Loucy (cell line): ENCODE measurements at regions not wholly inside any gene's neighbourhood (a gene's known extent, or its start where the extent isn't known, plus 50 kb on each side); places are given as distances from the start of the nearest gene placed in this dataset.

Experiments
- EZH2phosphoT487 ChIP-seq: fragments of 200-600 bp; IDR thresholded peaks from 2 replicates; pipeline ENCODE4 v1.6.1; 2018; ENCODE audit warnings: antibody characterized with exemption, mild to moderate bottlenecking, moderate library complexity, borderline replicate concordance
- TF ChIP-seq, protein P1 (sequence below): fragments of 200-600 bp; sonication (generic); conservative IDR thresholded peaks from 2 replicates; pipeline ENCODE4 v1.5.1; 2014; ENCODE audit warnings: mild to moderate bottlenecking, antibody characterized with exemption, low read length

DNA sequence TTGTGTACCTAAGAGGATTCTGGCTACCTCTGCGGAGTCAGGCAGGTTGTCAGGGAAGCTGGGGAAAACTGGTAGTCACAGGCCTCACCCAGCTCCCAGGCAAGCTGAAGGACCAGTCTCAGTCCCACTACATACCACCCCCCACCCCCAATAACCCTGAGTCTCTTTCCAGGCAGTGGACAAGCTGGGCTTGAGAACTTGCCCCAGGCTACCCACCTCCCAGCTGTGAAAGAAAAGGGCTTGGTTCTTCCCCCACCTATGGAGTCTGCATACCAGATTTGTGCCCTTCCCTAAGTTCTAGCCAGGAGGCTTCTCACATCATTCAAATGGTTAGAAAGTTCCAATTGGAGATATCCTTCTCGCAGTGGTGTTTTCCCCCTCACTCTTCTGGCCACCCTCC is 1678.8 kb downstream of the MAT2B start:
- TF ChIP-seq, protein P1, sequence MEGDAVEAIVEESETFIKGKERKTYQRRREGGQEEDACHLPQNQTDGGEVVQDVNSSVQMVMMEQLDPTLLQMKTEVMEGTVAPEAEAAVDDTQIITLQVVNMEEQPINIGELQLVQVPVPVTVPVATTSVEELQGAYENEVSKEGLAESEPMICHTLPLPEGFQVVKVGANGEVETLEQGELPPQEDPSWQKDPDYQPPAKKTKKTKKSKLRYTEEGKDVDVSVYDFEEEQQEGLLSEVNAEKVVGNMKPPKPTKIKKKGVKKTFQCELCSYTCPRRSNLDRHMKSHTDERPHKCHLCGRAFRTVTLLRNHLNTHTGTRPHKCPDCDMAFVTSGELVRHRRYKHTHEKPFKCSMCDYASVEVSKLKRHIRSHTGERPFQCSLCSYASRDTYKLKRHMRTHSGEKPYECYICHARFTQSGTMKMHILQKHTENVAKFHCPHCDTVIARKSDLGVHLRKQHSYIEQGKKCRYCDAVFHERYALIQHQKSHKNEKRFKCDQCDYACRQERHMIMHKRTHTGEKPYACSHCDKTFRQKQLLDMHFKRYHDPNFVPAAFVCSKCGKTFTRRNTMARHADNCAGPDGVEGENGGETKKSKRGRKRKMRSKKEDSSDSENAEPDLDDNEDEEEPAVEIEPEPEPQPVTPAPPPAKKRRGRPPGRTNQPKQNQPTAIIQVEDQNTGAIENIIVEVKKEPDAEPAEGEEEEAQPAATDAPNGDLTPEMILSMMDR: no peak
- TF ChIP-seq EZH2phosphoT487: no peak
